ENCODE measurements at regions not wholly inside any gene's neighbourhood (a gene's known extent, or its start where the extent isn't known, plus 50 kb on each side); places are given as distances from the start of the nearest gene placed in this dataset.

- TF ChIP-seq CTCF (IDR thresholded peaks at IDR 0.05; ENCODE audit: insufficient read depth, low read depth, low read length) (no peak), EZH2 (IDR thresholded peaks at IDR 0.05; ENCODE audit: insufficient read depth, low read length) (no peak)
Observed at GRCh38 chr6:140082867-140083297, 708.4 kb upstream of the CITED2 start.
